Tongue (tissue), 1 donor: ENCODE measurements at regions not wholly inside any gene's neighbourhood (a gene's known extent, or its start where the extent isn't known, plus 50 kb on each side); places are given as distances from the start of the nearest gene placed in this dataset.

Source experiments
- DNase-seq: peaks from one replicate; pipeline ENCODE4 v3.0.0-alpha.2; 2015

- DNase-seq: no peak
Observed at GRCh38 chr1:222369148-222369547, 178.8 kb downstream of the HHIPL2 start.

GRCh38 chr1:222358100-222358499, 189.8 kb downstream of the HHIPL2 start:
- DNase-seq: no peak

- no peak for DNase-seq
Observed at GRCh38 chr1:222357252-222357651, 190.7 kb downstream of the HHIPL2 start.

GRCh38 chr1:222347627-222348026, 200.3 kb downstream of the HHIPL2 start:
- no peak for DNase-seq

DNA sequence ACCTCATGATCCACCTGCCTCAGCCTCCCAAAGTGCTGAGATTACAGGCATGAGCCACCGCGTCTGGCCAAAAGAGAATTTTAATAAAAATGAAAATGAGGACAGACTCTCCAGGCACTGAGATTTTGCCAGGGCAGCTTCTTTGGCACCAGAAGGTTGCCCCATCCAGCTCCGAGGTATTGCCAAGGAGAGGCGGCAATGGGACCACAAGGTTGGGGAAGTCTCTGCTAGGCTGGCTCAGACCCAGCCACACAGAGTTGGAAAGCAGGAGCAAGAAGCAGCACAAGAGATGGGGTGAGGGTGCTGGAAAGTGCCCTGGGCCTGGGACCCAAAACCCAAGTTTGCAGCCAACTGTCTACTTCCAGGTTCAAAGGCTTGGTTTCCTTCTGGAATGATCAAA, 200.9 kb downstream of the HHIPL2 start:
- DNase-seq: no peak

GRCh38 chr1:222339376-222339947, 208.4 kb downstream of the HHIPL2 start:
- no peak for DNase-seq

GRCh38 chr1:222335586-222335985, 212.3 kb downstream of the HHIPL2 start:
- DNase-seq: no peak

DNA sequence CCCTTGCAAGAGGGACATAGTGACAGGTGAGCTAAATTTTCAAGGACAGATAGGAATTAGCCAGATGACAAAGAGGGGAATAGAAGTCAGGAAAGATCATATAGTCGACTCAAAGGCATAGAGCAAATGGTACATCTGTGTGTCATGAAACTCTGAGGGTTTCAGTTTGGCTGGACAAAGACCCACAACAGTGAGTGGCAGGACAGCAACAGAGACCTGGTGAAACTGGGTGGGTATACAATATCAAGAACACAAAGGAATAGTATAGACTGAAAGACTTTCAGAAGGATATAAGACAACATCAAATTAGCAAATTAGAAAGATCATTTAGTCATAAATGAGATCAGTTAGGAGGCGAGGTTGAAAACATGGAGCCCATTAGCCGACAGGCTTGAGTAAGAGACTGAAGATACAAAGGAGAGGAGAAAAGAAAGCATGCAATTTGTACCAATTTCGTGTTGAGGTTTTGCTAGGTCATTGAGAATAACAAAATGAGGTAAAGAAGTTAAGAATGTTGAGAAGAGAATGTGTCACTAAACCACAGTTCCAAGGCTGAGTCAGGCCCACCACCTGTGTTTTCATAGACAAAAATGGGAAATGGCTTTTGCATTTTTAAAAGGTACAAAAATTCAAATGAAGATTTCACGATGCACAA, 213.8 kb downstream of the HHIPL2 start:
- DNase-seq: no peak

GRCh38 chr1:222331765-222332164, 216.1 kb downstream of the HHIPL2 start:
- no peak for DNase-seq

DNA sequence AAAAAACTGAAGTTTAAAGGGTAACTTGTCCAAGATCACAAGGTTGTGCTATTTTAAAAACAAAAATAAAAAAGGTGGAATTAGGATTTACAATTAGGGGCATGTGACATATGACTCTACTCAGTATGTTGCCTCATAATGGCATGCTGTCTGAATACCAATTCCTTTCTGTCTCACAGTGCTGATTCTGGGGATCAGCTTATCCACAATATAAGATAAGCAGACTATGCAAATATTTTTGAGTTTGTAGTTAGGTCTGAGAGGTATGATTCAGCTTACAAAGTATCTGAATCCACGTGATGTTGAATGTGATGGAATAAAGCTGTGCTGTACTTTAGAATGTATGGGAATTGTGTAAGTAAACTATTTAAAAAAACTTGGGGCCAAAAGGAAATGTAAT, 216.6 kb downstream of the HHIPL2 start:
- no peak for DNase-seq

DNA sequence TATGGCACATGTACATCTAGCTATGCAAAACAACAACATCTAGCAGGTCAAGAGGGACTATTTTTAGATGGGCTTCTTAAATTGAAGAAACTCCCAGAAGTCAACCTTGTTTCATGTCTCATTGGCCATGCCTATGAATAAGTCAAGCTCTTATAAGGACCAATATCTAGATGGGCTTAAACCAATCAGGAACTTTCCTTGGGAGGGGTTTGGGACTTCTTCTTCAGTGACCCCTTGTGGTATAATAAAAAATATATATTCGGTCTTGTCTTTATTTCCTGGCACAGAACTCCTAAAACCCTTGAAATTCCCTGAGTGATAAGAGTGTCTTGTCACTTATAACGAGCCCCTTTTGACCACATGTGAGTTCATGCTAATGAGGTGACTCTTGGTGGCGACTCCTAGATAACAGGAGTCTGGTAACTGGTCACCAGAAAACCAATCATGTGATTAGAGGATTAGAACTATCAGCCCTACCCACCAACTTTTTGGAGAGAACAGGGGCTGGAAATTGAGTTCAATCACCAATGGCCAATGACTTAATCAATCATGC, 218.3 kb downstream of the HHIPL2 start:
- DNase-seq: no peak

DNA sequence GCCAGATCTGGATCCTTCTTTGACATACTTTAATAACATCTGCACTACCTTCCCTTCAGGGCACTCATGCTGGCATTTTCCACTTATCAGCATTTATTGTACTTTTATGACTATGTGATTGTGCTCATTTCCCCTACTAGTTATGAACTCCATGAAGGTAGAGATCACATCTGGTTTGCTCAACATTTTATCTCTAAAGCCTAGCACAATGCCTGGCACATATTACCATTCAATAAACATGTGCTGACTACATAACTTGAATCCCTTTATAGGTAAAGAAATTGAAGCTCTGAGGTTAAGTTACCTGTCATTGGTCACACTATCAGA, 221.2 kb downstream of the HHIPL2 start:
- no peak for DNase-seq

GRCh38 chr1:222326006-222326709, 221.7 kb downstream of the HHIPL2 start:
- no peak for DNase-seq

DNA sequence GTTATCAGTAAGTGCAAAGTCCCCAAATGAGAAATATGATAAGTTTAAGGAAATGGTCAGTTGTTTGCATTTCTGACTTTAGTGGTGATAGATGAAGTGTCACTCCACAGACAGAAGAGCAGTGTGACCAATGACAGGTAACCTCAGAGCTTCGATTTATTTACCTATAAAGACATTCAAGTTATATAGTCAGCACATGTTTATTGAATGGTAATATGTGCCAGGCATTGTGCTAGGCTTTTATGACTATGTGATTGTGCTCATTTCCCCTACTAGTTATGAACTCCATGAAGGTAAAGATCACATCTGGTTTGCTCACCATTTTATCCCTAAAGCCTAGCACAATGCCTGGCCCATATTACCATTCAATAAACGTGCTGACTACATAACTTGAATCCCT, 222.4 kb downstream of the HHIPL2 start:
- no peak for DNase-seq

- DNase-seq: no peak
Observed at GRCh38 chr1:222314839-222315238, 233.1 kb downstream of the HHIPL2 start.

DNA sequence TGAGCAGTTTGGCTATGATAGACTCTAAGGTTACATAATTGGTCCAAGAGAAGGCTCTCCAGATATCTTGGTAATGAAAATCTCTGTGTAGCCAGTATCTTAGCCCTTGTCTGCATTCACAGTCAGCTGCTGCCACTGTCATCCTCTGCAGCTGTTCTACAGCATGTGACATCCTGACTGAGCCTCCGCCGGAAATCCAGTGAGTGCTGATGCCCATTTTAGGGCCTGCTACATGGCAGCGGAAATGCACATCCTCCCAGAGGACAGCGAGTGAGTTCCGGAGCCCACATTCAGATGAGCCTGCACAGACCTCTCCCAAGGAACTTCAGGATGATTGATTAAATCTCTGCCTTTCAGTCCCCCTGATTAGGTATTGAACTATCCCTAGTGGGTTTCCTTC, 237.1 kb downstream of the HHIPL2 start:
- DNase-seq: peak; percentile 89

- no peak for DNase-seq
Observed at GRCh38 chr1:222307621-222308020, 240.3 kb downstream of the HHIPL2 start.

- DNase-seq: no peak
Observed at GRCh38 chr1:222306512-222306911, 241.4 kb downstream of the HHIPL2 start.

- no peak for DNase-seq
Observed at GRCh38 chr1:222306011-222306410, 241.9 kb downstream of the HHIPL2 start.

GRCh38 chr1:222301652-222302051, 246.3 kb downstream of the HHIPL2 start:
- no peak for DNase-seq

DNA sequence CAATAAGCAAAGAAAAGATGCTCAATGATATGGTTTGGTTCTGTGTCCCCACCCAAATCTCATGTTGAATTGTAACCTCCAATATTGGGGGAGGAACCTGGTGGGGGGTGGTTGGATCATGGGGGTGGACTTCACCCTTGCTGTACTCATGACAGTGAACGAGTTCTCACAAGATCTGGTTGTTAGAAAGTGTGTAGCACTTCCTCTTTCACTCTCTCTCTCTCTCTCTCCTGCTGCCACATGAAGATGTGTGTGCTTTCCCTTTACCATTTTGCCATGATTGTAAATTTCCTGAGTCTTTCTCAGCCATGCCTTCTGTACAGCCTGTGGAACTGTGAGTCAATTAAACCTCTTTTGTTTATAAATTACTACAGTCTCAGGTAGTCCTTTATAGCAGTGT, 248.4 kb downstream of the HHIPL2 start:
- DNase-seq: no peak

GRCh38 chr1:222290866-222291265, 257.0 kb downstream of the HHIPL2 start:
- no peak for DNase-seq

GRCh38 chr1:222288053-222288452, 259.9 kb downstream of the HHIPL2 start:
- DNase-seq: peak; percentile 23

GRCh38 chr1:222286011-222286410, 261.9 kb downstream of the HHIPL2 start:
- no peak for DNase-seq
